ENCODE measurements at regions not wholly inside any gene's neighbourhood (a gene's known extent, or its start where the extent isn't known, plus 50 kb on each side); places are given as distances from the start of the nearest gene placed in this dataset.

DNA sequence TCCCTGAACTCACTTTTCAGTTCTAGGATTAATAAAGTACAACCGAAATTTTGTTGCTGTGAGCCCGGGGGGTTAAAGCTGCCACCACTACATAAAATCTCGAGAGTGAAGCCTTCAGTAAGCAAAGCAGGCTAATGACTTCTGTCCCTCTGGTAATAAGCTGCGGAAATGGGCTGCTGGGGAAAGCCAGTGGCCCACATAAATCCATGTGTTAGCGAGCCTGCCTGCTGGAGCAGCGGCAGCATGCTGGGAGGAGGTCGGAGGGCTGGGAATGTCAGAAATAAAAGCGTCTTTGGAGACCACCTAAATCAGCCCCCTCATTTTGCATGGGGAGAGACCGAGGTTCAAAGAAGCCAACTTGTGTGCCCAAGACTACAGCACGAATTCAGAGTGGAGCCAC lies 371.7 kb downstream of the TNS1 start:
- TF ChIP-seq, protein P1, sequence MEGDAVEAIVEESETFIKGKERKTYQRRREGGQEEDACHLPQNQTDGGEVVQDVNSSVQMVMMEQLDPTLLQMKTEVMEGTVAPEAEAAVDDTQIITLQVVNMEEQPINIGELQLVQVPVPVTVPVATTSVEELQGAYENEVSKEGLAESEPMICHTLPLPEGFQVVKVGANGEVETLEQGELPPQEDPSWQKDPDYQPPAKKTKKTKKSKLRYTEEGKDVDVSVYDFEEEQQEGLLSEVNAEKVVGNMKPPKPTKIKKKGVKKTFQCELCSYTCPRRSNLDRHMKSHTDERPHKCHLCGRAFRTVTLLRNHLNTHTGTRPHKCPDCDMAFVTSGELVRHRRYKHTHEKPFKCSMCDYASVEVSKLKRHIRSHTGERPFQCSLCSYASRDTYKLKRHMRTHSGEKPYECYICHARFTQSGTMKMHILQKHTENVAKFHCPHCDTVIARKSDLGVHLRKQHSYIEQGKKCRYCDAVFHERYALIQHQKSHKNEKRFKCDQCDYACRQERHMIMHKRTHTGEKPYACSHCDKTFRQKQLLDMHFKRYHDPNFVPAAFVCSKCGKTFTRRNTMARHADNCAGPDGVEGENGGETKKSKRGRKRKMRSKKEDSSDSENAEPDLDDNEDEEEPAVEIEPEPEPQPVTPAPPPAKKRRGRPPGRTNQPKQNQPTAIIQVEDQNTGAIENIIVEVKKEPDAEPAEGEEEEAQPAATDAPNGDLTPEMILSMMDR (conservative IDR thresholded peaks at IDR 0.05 in 1 of 2, IDR thresholded peaks at IDR 0.05 in 1 of 2; ENCODE audit: extremely low read depth in 1 of 2, insufficient read depth in 1 of 2, low read depth in 1 of 2, low read length in 2 of 2), result no peak
- TF ChIP-seq EZH2 (IDR thresholded peaks at IDR 0.05; ENCODE audit: borderline replicate concordance, low read length), result no peak
